Psoas muscle (tissue), 7 donors: ENCODE measurements at regions not wholly inside any gene's neighbourhood (a gene's known extent, or its start where the extent isn't known, plus 50 kb on each side); places are given as distances from the start of the nearest gene placed in this dataset.

Experiments
- ATAC-seq, 4 donors: fragments of 200-7000 bp; cut with Tn5 transposase; one replicate each; pipeline ENCODE4 v1.9.1; 2020; ENCODE audit warnings: moderate library complexity in 3 of 4, mild to moderate bottlenecking in 2 of 4
- DNase-seq, 2 donors: peaks; one replicate each; pipeline ENCODE4 v3.0.0-alpha.2; 2020
- H3K27ac ChIP-seq: fragments of 200-600 bp; one replicate; pipeline ENCODE4 v1.8.0; 2022
- H3K27me3 ChIP-seq, 3 donors: fragments of 200-600 bp in 1 of 3; one replicate each; pipeline versions ENCODE4 v1.6.1 to v1.8.0; 2013 to 2022; ENCODE audit warnings: low read length in 2 of 3, mild to moderate bottlenecking in 2 of 3, moderate library complexity in 1 of 3; ENCODE audit not compliant: insufficient read depth in 3 of 3
- H3K36me3 ChIP-seq, 2 donors: fragments of 200-600 bp in 1 of 2; one replicate each; pipeline versions ENCODE4 v1.6.1 to v1.8.0; 2013 to 2022; ENCODE audit warnings: low read depth in 1 of 2, mild to moderate bottlenecking in 1 of 2, moderate library complexity in 1 of 2; ENCODE audit not compliant: insufficient read depth in 1 of 2
- H3K4me1 ChIP-seq: fragments of 200-600 bp; one replicate; pipeline ENCODE4 v1.8.0; 2022
- H3K4me3 ChIP-seq: fragments of 200-600 bp; one replicate; pipeline ENCODE4 v1.8.0; 2022; ENCODE audit warnings: mild to moderate bottlenecking
- H3K9me3 ChIP-seq: fragments of 200-600 bp; one replicate; pipeline ENCODE4 v1.8.0; 2022
- CTCF ChIP-seq: fragments of 200-600 bp; IDR thresholded peaks from one replicate; pipeline ENCODE4 v1.8.0; 2022; ENCODE audit warnings: antibody characterized with exemption
- WGBS, 3 donors: extraction: QIAGEN DNeasy Blood & Tissue Kit; methylation state at CpG; one replicate each; pipeline versions ENCODE4 v1.1.6 to v1.1.7; 2013; 5-methylcytosine and 5-hydroxymethylcytosine counted together
- intact Hi-C, 2 donors: fragments of 100-400 bp; cut with DNase I; formaldehyde crosslinking; loops; one replicate each; pipeline versions ENCODE4 v1.11.0 to v1.14.2; 2022
- donor health status: healthy with polysubstance abuse.
- donor health status: DM: no; HTN: no; CAD: no; lungs with moderate emphysema.
- donor health status: Bipolar disorder and iron deficiency.
- donor health status: healthy.
- donor health status: DM: yes; HTN: yes; CAD: no.
- donor health status: DM: no; HTN: no; CAD: no.
- donor health status: DM: yes; HTN: yes; CAD: no.

- Histone ChIP-seq H3K27ac (no peak overlapping the region), H3K9me3 (no peaks in the 10 kb centered on the region), H3K27me3 (no peaks in the 10 kb centered on the region), H3K4me1 (no peaks in the 10 kb centered on the region), H3K36me3 (no peaks in the 10 kb centered on the region), H3K4me3 (no peak overlapping the region)
- TF ChIP-seq CTCF = peak; percentile 35
- intact Hi-C loops = no loop called here
- DNase-seq (no peak), ATAC-seq (no peak)
- WGBS, 3 donors = 13 to 15% (median 15%) methylated on average over 4 of the region's 4 CpGs
These were observed 185.9 kb upstream of the CCDC150 start for GRCh38 chr2:196453613-196454047.

GRCh38 chr2:196454492-196454891, 185.0 kb upstream of the CCDC150 start:
- DNase-seq (no peak), ATAC-seq (no peak)
- Histone ChIP-seq H3K4me3 (no peak overlapping the region), H3K27ac (no peak overlapping the region), H3K36me3 (no peaks in the 10 kb centered on the region), H3K9me3 (no peaks in the 10 kb centered on the region), H3K4me1 (no peaks in the 10 kb centered on the region), H3K27me3 (no peaks in the 10 kb centered on the region)
- no peak for TF ChIP-seq CTCF
- intact Hi-C loops = no loop called here
- 95 to 100% (median 96%) methylated on average over 1 of the region's 1 CpG for WGBS, 3 donors

- Histone ChIP-seq H3K4me3 (no peak overlapping the region), H3K4me1 (no peaks in the 10 kb centered on the region), H3K9me3 (no peaks in the 10 kb centered on the region), H3K36me3 (no peaks in the 10 kb centered on the region), H3K27ac (no peak overlapping the region), H3K27me3 (no peaks in the 10 kb centered on the region)
- intact Hi-C loops = no loop called here
- TF ChIP-seq CTCF = no peak
- WGBS, 3 donors = 46 to 52% (median 49%) methylated on average over 7 of the region's 7 CpGs
- no peak for ATAC-seq
- no peak for DNase-seq
These were observed 180.0 kb upstream of the CCDC150 start for GRCh38 chr2:196459539-196459938.

- Histone ChIP-seq H3K9me3 (no peaks in the 10 kb centered on the region), H3K4me3 (no peak overlapping the region), H3K27ac (no peak overlapping the region), H3K36me3 (no peaks in the 10 kb centered on the region), H3K4me1 (no peaks in the 10 kb centered on the region), H3K27me3 (no peaks in the 10 kb centered on the region)
- WGBS, 3 donors = 22 to 40% (median 32%) methylated on average over 1 of the region's 1 CpG
- ATAC-seq = no peak
- intact Hi-C loops = no loop called here
- no peak for TF ChIP-seq CTCF
- no peak for DNase-seq
These were observed 175.8 kb upstream of the CCDC150 start for GRCh38 chr2:196463706-196464105.

- H3K4me1 ChIP-seq = no peaks in the 10 kb centered on the region
- WGBS, 3 donors = 72 to 78% (median 72%) methylated on average over 2 of the region's 2 CpGs
- H3K4me3 ChIP-seq = no peak overlapping the region
- H3K27me3 ChIP-seq = no peaks in the 10 kb centered on the region
- no peak for DNase-seq
- ATAC-seq = no peak
- intact Hi-C loops = no loop called here
- H3K27ac ChIP-seq = no peak overlapping the region
- H3K36me3 ChIP-seq = no peaks in the 10 kb centered on the region
- no peaks in the 10 kb centered on the region for H3K9me3 ChIP-seq
- TF ChIP-seq CTCF = no peak
These were observed 175.2 kb upstream of the CCDC150 start for GRCh38 chr2:196464311-196464710.
